Large intestine (tissue), 3 donors: ENCODE measurements at regions not wholly inside any gene's neighbourhood (a gene's known extent, or its start where the extent isn't known, plus 50 kb on each side); places are given as distances from the start of the nearest gene placed in this dataset.

Experiments
- DNase-seq, 2 donors: peaks; one replicate each; pipeline versions ENCODE4 v3.0.0 to v3.0.0-alpha.2; 2013
- H3K27ac ChIP-seq: one replicate; pipeline ENCODE4 v1.5.1; 2013; ENCODE audit warnings: low read length
- H3K27me3 ChIP-seq: 2 replicates; pipeline ENCODE4 v1.6.1; 2013; ENCODE audit warnings: low read length; ENCODE audit not compliant: control insufficient read depth, insufficient read depth
- H3K36me3 ChIP-seq: 2 replicates; pipeline ENCODE4 v1.6.1; 2013; ENCODE audit warnings: low read length; ENCODE audit not compliant: control insufficient read depth, insufficient read depth
- H3K4me1 ChIP-seq: one replicate; pipeline ENCODE4 v1.6.1; 2013; ENCODE audit warnings: low read length; ENCODE audit not compliant: control insufficient read depth, insufficient read depth
- H3K4me3 ChIP-seq: one replicate; pipeline ENCODE4 v1.5.1; 2013; ENCODE audit warnings: low read length
- H3K9me3 ChIP-seq: one replicate; pipeline ENCODE4 v1.6.1; 2013; ENCODE audit warnings: mild to moderate bottlenecking, low read depth, low read length, moderate library complexity; ENCODE audit not compliant: control insufficient read depth
- WGBS: methylation state at CpG from one replicate; pipeline ENCODE4 v1.1.5; 2013; ENCODE audit warnings: low lambda C conversion rate; ENCODE audit not compliant: insufficient coverage; 5-methylcytosine and 5-hydroxymethylcytosine counted together

GRCh38 chr7:152572101-152572500 lies 103.8 kb downstream of the XRCC2 start:
- no peaks in the 10 kb centered on the region for H3K27me3 ChIP-seq
- peaks cover 3% of the 10 kb centered on the region for H3K9me3 ChIP-seq
- H3K36me3 ChIP-seq = no peaks in the 10 kb centered on the region
- DNase-seq = no peak
- peaks cover 12% of the 10 kb centered on the region for H3K4me1 ChIP-seq
- H3K27ac ChIP-seq = no peak overlapping the region
- H3K4me3 ChIP-seq = no peak overlapping the region
- WGBS = 100% methylated on average over 2 of the region's 5 CpGs

GRCh38 chr7:152571068-152571467 lies 104.9 kb downstream of the XRCC2 start:
- Histone ChIP-seq H3K27ac (no peak overlapping the region), H3K27me3 (no peaks in the 10 kb centered on the region), H3K9me3 (no peaks in the 10 kb centered on the region), H3K4me3 (no peak overlapping the region), H3K4me1 (peaks cover 12% of the 10 kb centered on the region), H3K36me3 (no peaks in the 10 kb centered on the region)
- DNase-seq = no peak
- no CpG with 5 or more reads among the region's 6 CpGs for WGBS

GRCh38 chr7:152568972-152569371 lies 107.0 kb downstream of the XRCC2 start:
- Histone ChIP-seq H3K27me3 (no peaks in the 10 kb centered on the region), H3K27ac (no peak overlapping the region), H3K36me3 (no peaks in the 10 kb centered on the region), H3K4me1 (peaks cover 2% of the 10 kb centered on the region), H3K9me3 (no peaks in the 10 kb centered on the region), H3K4me3 (no peak overlapping the region)
- 60% methylated on average over 1 of the region's 6 CpGs for WGBS
- DNase-seq = peak; percentile 48 to 78

- Histone ChIP-seq H3K4me3 (no peak overlapping the region), H3K27ac (no peak overlapping the region), H3K4me1 (peaks cover 2% of the 10 kb centered on the region), H3K27me3 (no peaks in the 10 kb centered on the region), H3K36me3 (no peaks in the 10 kb centered on the region), H3K9me3 (no peaks in the 10 kb centered on the region)
- 82% methylated on average over 10 of the region's 13 CpGs for WGBS
- no peak for DNase-seq
Observed at GRCh38 chr7:152565731-152566130, 110.2 kb downstream of the XRCC2 start.

- Histone ChIP-seq H3K4me3 (no peak overlapping the region), H3K9me3 (no peaks in the 10 kb centered on the region), H3K27ac (no peak overlapping the region), H3K4me1 (peaks cover 2% of the 10 kb centered on the region), H3K27me3 (no peaks in the 10 kb centered on the region), H3K36me3 (no peaks in the 10 kb centered on the region)
- no peak for DNase-seq
- no CpG with 5 or more reads among the region's 8 CpGs for WGBS
Observed at GRCh38 chr7:152564656-152565250, 111.2 kb downstream of the XRCC2 start.

- H3K27ac ChIP-seq = no peak overlapping the region
- H3K36me3 ChIP-seq = no peaks in the 10 kb centered on the region
- DNase-seq = peak in 1 of 2 donors; percentile 52
- 100% methylated on average over 1 of the region's 20 CpGs for WGBS
- H3K4me3 ChIP-seq = no peak overlapping the region
- no peaks in the 10 kb centered on the region for H3K9me3 ChIP-seq
- peaks cover 4% of the 10 kb centered on the region for H3K4me1 ChIP-seq
- H3K27me3 ChIP-seq = no peaks in the 10 kb centered on the region
Observed at GRCh38 chr7:152556013-152556755, 119.8 kb downstream of the XRCC2 start.

GRCh38 chr7:152553671-152554317 lies 118.0 kb upstream of the KMT2C start:
- no CpG with 5 or more reads among the region's 17 CpGs for WGBS
- no peak for DNase-seq
- Histone ChIP-seq H3K27ac (no peak overlapping the region), H3K9me3 (no peaks in the 10 kb centered on the region), H3K4me3 (no peak overlapping the region), H3K4me1 (peaks cover 4% of the 10 kb centered on the region), H3K36me3 (no peaks in the 10 kb centered on the region), H3K27me3 (no peaks in the 10 kb centered on the region)

GRCh38 chr7:152551304-152552036 lies 115.7 kb upstream of the KMT2C start:
- no peak for DNase-seq
- H3K36me3 ChIP-seq = no peaks in the 10 kb centered on the region
- H3K27ac ChIP-seq = no peak overlapping the region
- no peaks in the 10 kb centered on the region for H3K9me3 ChIP-seq
- H3K4me3 ChIP-seq = no peak overlapping the region
- 100% methylated on average over 1 of the region's 10 CpGs for WGBS
- peaks cover 4% of the 10 kb centered on the region for H3K4me1 ChIP-seq
- no peaks in the 10 kb centered on the region for H3K27me3 ChIP-seq

- no peak for DNase-seq
- 60% methylated on average over 1 of the region's 13 CpGs for WGBS
- H3K4me1 ChIP-seq = no peaks in the 10 kb centered on the region
- H3K36me3 ChIP-seq = no peaks in the 10 kb centered on the region
- no peak overlapping the region for H3K27ac ChIP-seq
- H3K4me3 ChIP-seq = no peak overlapping the region
- no peaks in the 10 kb centered on the region for H3K27me3 ChIP-seq
- no peaks in the 10 kb centered on the region for H3K9me3 ChIP-seq
Observed at GRCh38 chr7:152544971-152545619, 109.3 kb upstream of the KMT2C start.

GRCh38 chr7:152544481-152544927 lies 108.7 kb upstream of the KMT2C start:
- DNase-seq = peak; percentile 37 to 67
- no CpG with 5 or more reads among the region's 21 CpGs for WGBS
- Histone ChIP-seq H3K9me3 (no peaks in the 10 kb centered on the region), H3K4me3 (no peak overlapping the region), H3K4me1 (no peaks in the 10 kb centered on the region), H3K27me3 (no peaks in the 10 kb centered on the region), H3K27ac (no peak overlapping the region), H3K36me3 (no peaks in the 10 kb centered on the region)
